ACC112 (cell line): ENCODE measurements at regions not wholly inside any gene's neighbourhood (a gene's known extent, or its start where the extent isn't known, plus 50 kb on each side); places are given as distances from the start of the nearest gene placed in this dataset.
"Not testable (repeated sequence)": the region's sequence is repeated elsewhere in the genome, so short reads cannot be mapped to it uniquely, and the experiment has no call there.

Experiments used
- H2AFZ ChIP-seq: fragments of 200-600 bp; sonication (generic); one replicate; pipeline ENCODE4 v1.6.0; 2017; ENCODE audit warnings: antibody characterized with exemption, low read length; ENCODE audit not compliant: unreplicated experiment
- H3K27ac ChIP-seq: fragments of 200-600 bp; sonication (generic); 2 replicates; pipeline ENCODE4 v1.5.1; 2014; ENCODE audit warnings: low read depth, mild to moderate bottlenecking, antibody characterized with exemption, low read length, moderate library complexity
- H3K27me3 ChIP-seq: fragments of 200-600 bp; sonication (generic); 2 replicates; pipeline ENCODE4 v1.6.1; 2014; ENCODE audit warnings: mild to moderate bottlenecking, antibody characterized with exemption, low read length, moderate library complexity, mixed read lengths; ENCODE audit not compliant: insufficient read depth
- H3K36me3 ChIP-seq: fragments of 200-600 bp; sonication (generic); 2 replicates; pipeline ENCODE4 v1.6.1; 2016; ENCODE audit warnings: mild to moderate bottlenecking, antibody characterized with exemption, low read length, moderate library complexity, mixed read lengths; ENCODE audit not compliant: insufficient read depth
- H3K4me1 ChIP-seq: fragments of 200-600 bp; sonication (generic); one replicate; pipeline ENCODE4 v1.6.1; 2016; ENCODE audit warnings: low read length, mixed read lengths; ENCODE audit not compliant: insufficient read depth, unreplicated experiment, control insufficient read depth
- H3K4me3 ChIP-seq: fragments of 200-600 bp; sonication (generic); 2 replicates; pipeline ENCODE4 v1.5.1; 2014; ENCODE audit warnings: mild to moderate bottlenecking, low read depth, low read length
- H3K79me2 ChIP-seq: fragments of 200-600 bp; sonication (generic); one replicate; pipeline ENCODE4 v1.6.0; 2016; ENCODE audit warnings: low read length; ENCODE audit not compliant: control insufficient read depth, unreplicated experiment, insufficient read depth

GRCh38 chr16:85205257-85205656 lies 93.0 kb upstream of the CIBAR2 start:
- H2AFZ ChIP-seq, H3K4me3 ChIP-seq, H3K79me2 ChIP-seq, H3K27me3 ChIP-seq, H3K36me3 ChIP-seq, H3K27ac ChIP-seq: not testable (repeated sequence)
- peaks cover 40% of the 10 kb centered on the region for H3K4me1 ChIP-seq

- Histone ChIP-seq H3K27ac (no peak overlapping the region), H3K79me2 (peaks cover 9% of the 10 kb centered on the region), H2AFZ (no peak overlapping the region), H3K36me3 (no peaks in the 10 kb centered on the region), H3K4me1 (peaks cover 45% of the 10 kb centered on the region), H3K27me3 (no peaks in the 10 kb centered on the region), H3K4me3 (no peak overlapping the region)
Measured at GRCh38 chr16:85205747-85206471, 93.6 kb upstream of the CIBAR2 start.

GRCh38 chr16:85206472-85207356 lies 94.4 kb upstream of the CIBAR2 start:
- H3K4me1 ChIP-seq: peaks cover 49% of the 10 kb centered on the region
- no peaks in the 10 kb centered on the region for H3K36me3 ChIP-seq
- no peak overlapping the region for H3K4me3 ChIP-seq
- H2AFZ ChIP-seq: no peak overlapping the region
- H3K27ac ChIP-seq: no peak overlapping the region
- H3K79me2 ChIP-seq: peaks cover 9% of the 10 kb centered on the region
- H3K27me3 ChIP-seq: no peaks in the 10 kb centered on the region

GRCh38 chr16:85207357-85207921 lies 95.2 kb upstream of the CIBAR2 start:
- peaks cover 3% of the 10 kb centered on the region for H3K79me2 ChIP-seq
- no peaks in the 10 kb centered on the region for H3K27me3 ChIP-seq
- H3K27ac ChIP-seq: no peak overlapping the region
- H3K4me1 ChIP-seq: peaks cover 49% of the 10 kb centered on the region
- H3K4me3 ChIP-seq: no peak overlapping the region
- no peaks in the 10 kb centered on the region for H3K36me3 ChIP-seq
- no peak overlapping the region for H2AFZ ChIP-seq

GRCh38 chr16:85208181-85208580 lies 95.9 kb upstream of the CIBAR2 start:
- no peak overlapping the region for H2AFZ ChIP-seq
- no peaks in the 10 kb centered on the region for H3K36me3 ChIP-seq
- H3K4me1 ChIP-seq: peaks cover 48% of the 10 kb centered on the region
- H3K27me3 ChIP-seq: no peaks in the 10 kb centered on the region
- H3K79me2 ChIP-seq: peaks cover 2% of the 10 kb centered on the region
- no peak overlapping the region for H3K27ac ChIP-seq
- no peak overlapping the region for H3K4me3 ChIP-seq

GRCh38 chr16:85208643-85209520 lies 96.6 kb upstream of the CIBAR2 start:
- H3K79me2 ChIP-seq: peaks cover 2% of the 10 kb centered on the region
- no peak overlapping the region for H2AFZ ChIP-seq
- no peaks in the 10 kb centered on the region for H3K27me3 ChIP-seq
- H3K27ac ChIP-seq: no peak overlapping the region
- peaks cover 43% of the 10 kb centered on the region for H3K4me1 ChIP-seq
- no peaks in the 10 kb centered on the region for H3K36me3 ChIP-seq
- H3K4me3 ChIP-seq: no peak overlapping the region

GRCh38 chr16:85209526-85210121 lies 97.4 kb upstream of the CIBAR2 start:
- no peak overlapping the region for H3K27ac ChIP-seq
- H3K79me2 ChIP-seq: peaks cover 2% of the 10 kb centered on the region

GRCh38 chr16:85210423-85211169 lies 98.3 kb upstream of the CIBAR2 start:
- Histone ChIP-seq H3K4me3 (no peak overlapping the region), H3K79me2 (peaks cover 2% of the 10 kb centered on the region), H3K27me3 (no peaks in the 10 kb centered on the region), H3K27ac (peak overlapping the region; percentile 63), H2AFZ (no peak overlapping the region), H3K4me1 (peaks cover 33% of the 10 kb centered on the region), H3K36me3 (no peaks in the 10 kb centered on the region)

More at GRCh38 chr16:85209526-85210121, 97.4 kb upstream of the CIBAR2 start:
- no peaks in the 10 kb centered on the region for H3K27me3 ChIP-seq
- H3K36me3 ChIP-seq: no peaks in the 10 kb centered on the region
- H3K4me1 ChIP-seq: peaks cover 36% of the 10 kb centered on the region
- no peak overlapping the region for H2AFZ ChIP-seq
- no peak overlapping the region for H3K4me3 ChIP-seq

- H3K4me3 ChIP-seq: no peak overlapping the region
- no peaks in the 10 kb centered on the region for H3K36me3 ChIP-seq
- peak overlapping the region; percentile 63 for H3K27ac ChIP-seq
- H2AFZ ChIP-seq: no peak overlapping the region
- no peaks in the 10 kb centered on the region for H3K27me3 ChIP-seq
- H3K4me1 ChIP-seq: peaks cover 26% of the 10 kb centered on the region
- peaks cover 1% of the 10 kb centered on the region for H3K79me2 ChIP-seq
Measured at GRCh38 chr16:85211271-85211801, 99.1 kb upstream of the CIBAR2 start.
